Astrocyte (in vitro differentiated cells and primary cell): ENCODE measurements at regions not wholly inside any gene's neighbourhood (a gene's known extent, or its start where the extent isn't known, plus 50 kb on each side); places are given as distances from the start of the nearest gene placed in this dataset.
A peak's percentile ranks its signal among the peaks of the same experiment; 100 is the strongest.

Source experiments
- DNase-seq: peaks from one replicate; pipeline ENCODE4 v3.0.0-alpha.2; 2010; ENCODE audit warnings: low read depth
- FAIRE-seq: peaks from 2 replicates; lab custom pipeline; 2011; peaks lifted over from hg19 to GRCh38; lab: Jason Lieb, UNC
- H2AFZ ChIP-seq: 2 replicates; pipeline ENCODE4 v1.6.0; 2012; ENCODE audit warnings: low read depth, low read length, inconsistent platforms
- H3K27ac ChIP-seq: 2 replicates; pipeline ENCODE4 v1.5.1; 2011; ENCODE audit warnings: low read depth, low read length, inconsistent platforms
- H3K27me3 ChIP-seq: 2 replicates; pipeline ENCODE4 v1.6.0; 2011; ENCODE audit warnings: low read length, inconsistent platforms; ENCODE audit not compliant: insufficient read depth
- H3K36me3 ChIP-seq: 2 replicates; pipeline ENCODE4 v1.5.1; 2011; ENCODE audit warnings: low read length, inconsistent platforms; ENCODE audit not compliant: insufficient read depth
- H3K4me1 ChIP-seq: 2 replicates; pipeline ENCODE4 v1.5.1; 2011; ENCODE audit warnings: low read length, inconsistent platforms; ENCODE audit not compliant: insufficient read depth
- H3K4me2 ChIP-seq: 2 replicates; pipeline ENCODE4 v1.6.0; 2012; ENCODE audit warnings: low read length, inconsistent platforms
- H3K4me3 ChIP-seq: 2 replicates; pipeline ENCODE4 v1.5.1; 2011; ENCODE audit warnings: low read depth, mild to moderate bottlenecking, low read length, inconsistent platforms; ENCODE audit not compliant: insufficient read depth
- H3K79me2 ChIP-seq: 2 replicates; pipeline ENCODE4 v1.6.0; 2012; ENCODE audit warnings: mild to moderate bottlenecking, low read length, inconsistent platforms; ENCODE audit not compliant: insufficient read depth
- H3K9ac ChIP-seq: 2 replicates; pipeline ENCODE4 v1.6.0; 2012; ENCODE audit warnings: mild to moderate bottlenecking, low read length, inconsistent platforms
- H3K9me3 ChIP-seq: 2 replicates; pipeline ENCODE4 v1.5.1; 2012; ENCODE audit warnings: low read depth, mild to moderate bottlenecking, low read length, inconsistent platforms; ENCODE audit not compliant: insufficient read depth
- H4K20me1 ChIP-seq: 2 replicates; pipeline ENCODE4 v1.6.0; 2012; ENCODE audit warnings: low read length, inconsistent platforms; ENCODE audit not compliant: insufficient read depth
- H3K27ac Mint-ChIP-seq: one replicate; pipeline ENCODE4 v1.8.0; 2021; ENCODE audit warnings: mild to moderate bottlenecking, mixed read lengths; ENCODE audit not compliant: unreplicated experiment
- H3K27me3 Mint-ChIP-seq: one replicate; pipeline ENCODE4 v1.8.0; 2021; ENCODE audit warnings: low read depth, mixed read lengths; ENCODE audit not compliant: unreplicated experiment
- H3K36me3 Mint-ChIP-seq: one replicate; pipeline ENCODE4 v1.8.0; 2021; ENCODE audit warnings: low read depth, mixed read lengths; ENCODE audit not compliant: unreplicated experiment
- H3K4me1 Mint-ChIP-seq: one replicate; pipeline ENCODE4 v1.8.0; 2021; ENCODE audit warnings: low read depth, mixed read lengths; ENCODE audit not compliant: unreplicated experiment
- H3K4me3 Mint-ChIP-seq: one replicate; pipeline ENCODE4 v1.8.0; 2021; ENCODE audit warnings: mild to moderate bottlenecking, moderate library complexity, mixed read lengths; ENCODE audit not compliant: unreplicated experiment
- H3K9me3 Mint-ChIP-seq: one replicate; pipeline ENCODE4 v1.8.0; 2021; ENCODE audit warnings: mild to moderate bottlenecking, mixed read lengths; ENCODE audit not compliant: unreplicated experiment
- EZH2 ChIP-seq: IDR thresholded peaks from 2 replicates; pipeline ENCODE4 v1.6.1; 2012; ENCODE audit warnings: mild to moderate bottlenecking, low read length, inconsistent platforms; ENCODE audit not compliant: insufficient read depth
- TF ChIP-seq, protein P1 (sequence below): IDR thresholded peaks from 2 replicates; pipeline ENCODE4 v1.5.1; 2011; ENCODE audit warnings: low read depth, mild to moderate bottlenecking, inconsistent platforms, low read length, moderate library complexity; ENCODE audit not compliant: insufficient read depth

- H3K4me1 Mint-ChIP-seq: peaks cover 37% of the 10 kb centered on the region
- Histone ChIP-seq H3K79me2 (no peaks in the 10 kb centered on the region), H3K4me3 (peak overlapping the region; percentile 0), H3K36me3 (no peaks in the 10 kb centered on the region), H3K9ac (no peak overlapping the region), H4K20me1 (peaks cover 13% of the 10 kb centered on the region), H3K27ac (peak overlapping the region; percentile 18), H2AFZ (no peak overlapping the region), H3K4me1 (peaks cover 23% of the 10 kb centered on the region), H3K27me3 (peaks cover 31% of the 10 kb centered on the region), H3K4me2 (peak overlapping the region; percentile 75), H3K9me3 (no peaks in the 10 kb centered on the region)
- no peaks in the 10 kb centered on the region for H3K36me3 Mint-ChIP-seq
- peak; percentile 98 for DNase-seq
- peak overlapping the region; percentile 56 for H3K27ac Mint-ChIP-seq
- no peaks in the 10 kb centered on the region for H3K9me3 Mint-ChIP-seq
- H3K27me3 Mint-ChIP-seq: peaks cover 25% of the 10 kb centered on the region
- peak; percentile 93 for FAIRE-seq
- TF ChIP-seq EZH2: no peak
- TF ChIP-seq, protein P1, sequence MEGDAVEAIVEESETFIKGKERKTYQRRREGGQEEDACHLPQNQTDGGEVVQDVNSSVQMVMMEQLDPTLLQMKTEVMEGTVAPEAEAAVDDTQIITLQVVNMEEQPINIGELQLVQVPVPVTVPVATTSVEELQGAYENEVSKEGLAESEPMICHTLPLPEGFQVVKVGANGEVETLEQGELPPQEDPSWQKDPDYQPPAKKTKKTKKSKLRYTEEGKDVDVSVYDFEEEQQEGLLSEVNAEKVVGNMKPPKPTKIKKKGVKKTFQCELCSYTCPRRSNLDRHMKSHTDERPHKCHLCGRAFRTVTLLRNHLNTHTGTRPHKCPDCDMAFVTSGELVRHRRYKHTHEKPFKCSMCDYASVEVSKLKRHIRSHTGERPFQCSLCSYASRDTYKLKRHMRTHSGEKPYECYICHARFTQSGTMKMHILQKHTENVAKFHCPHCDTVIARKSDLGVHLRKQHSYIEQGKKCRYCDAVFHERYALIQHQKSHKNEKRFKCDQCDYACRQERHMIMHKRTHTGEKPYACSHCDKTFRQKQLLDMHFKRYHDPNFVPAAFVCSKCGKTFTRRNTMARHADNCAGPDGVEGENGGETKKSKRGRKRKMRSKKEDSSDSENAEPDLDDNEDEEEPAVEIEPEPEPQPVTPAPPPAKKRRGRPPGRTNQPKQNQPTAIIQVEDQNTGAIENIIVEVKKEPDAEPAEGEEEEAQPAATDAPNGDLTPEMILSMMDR: no peak
- peak overlapping the region; percentile 34 for H3K4me3 Mint-ChIP-seq
Measured at GRCh38 chr11:45092901-45093760, 53.3 kb upstream of the PRDM11 start.

DNA sequence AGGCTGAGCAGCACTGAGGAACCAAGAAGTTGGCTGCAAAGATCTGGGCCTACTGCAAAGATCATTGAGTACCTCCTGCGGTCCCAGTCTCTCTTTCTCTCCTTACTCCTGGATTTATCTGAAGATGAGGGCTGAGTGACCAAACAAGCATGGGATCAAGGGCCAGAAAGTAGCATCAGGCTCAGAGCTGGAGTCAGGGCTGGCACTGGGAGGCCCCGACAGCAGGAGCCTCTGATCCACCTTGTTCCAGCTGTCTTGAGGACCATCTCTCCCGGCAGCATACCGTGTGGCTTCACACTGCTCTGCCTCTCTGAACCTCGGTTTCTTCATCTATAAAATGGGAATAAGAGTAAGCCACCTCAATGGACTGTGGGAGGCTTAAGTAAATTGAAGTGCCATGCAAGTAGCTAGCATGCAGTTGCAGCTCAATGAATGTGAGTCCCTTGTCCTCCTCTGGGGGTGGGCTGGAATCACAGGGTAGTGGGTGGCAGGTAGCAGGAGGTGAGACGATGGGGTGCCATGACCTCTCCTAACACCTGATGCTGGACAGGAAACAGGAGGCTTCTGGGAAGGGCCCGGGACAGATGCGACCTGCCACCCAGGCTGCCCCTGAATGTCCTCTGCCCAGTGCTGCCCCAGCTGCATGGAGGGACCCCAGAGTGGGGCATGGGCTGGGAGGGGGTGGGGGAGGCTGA lies 52.5 kb upstream of the PRDM11 start:
- FAIRE-seq (no peak), DNase-seq (no peak)
- Histone ChIP-seq H3K4me3 (peak overlapping the region; percentile 0), H3K9ac (no peak overlapping the region), H3K36me3 (no peaks in the 10 kb centered on the region), H2AFZ (no peak overlapping the region), H3K79me2 (no peaks in the 10 kb centered on the region), H3K27me3 (peaks cover 31% of the 10 kb centered on the region), H3K4me1 (peaks cover 23% of the 10 kb centered on the region), H3K4me2 (peak overlapping the region; percentile 75), H3K9me3 (no peaks in the 10 kb centered on the region), H3K27ac (no peak overlapping the region), H4K20me1 (peaks cover 14% of the 10 kb centered on the region)
- Mint-ChIP-seq H3K4me1 (peaks cover 30% of the 10 kb centered on the region), H3K4me3 (peak overlapping the region; percentile 34), H3K36me3 (no peaks in the 10 kb centered on the region), H3K27me3 (peaks cover 31% of the 10 kb centered on the region), H3K9me3 (no peaks in the 10 kb centered on the region), H3K27ac (no peak overlapping the region)
- no peak for TF ChIP-seq EZH2
- TF ChIP-seq, protein P1: no peak
